ENCODE measurements at regions not wholly inside any gene's neighbourhood (a gene's known extent, or its start where the extent isn't known, plus 50 kb on each side); places are given as distances from the start of the nearest gene placed in this dataset.

DNA sequence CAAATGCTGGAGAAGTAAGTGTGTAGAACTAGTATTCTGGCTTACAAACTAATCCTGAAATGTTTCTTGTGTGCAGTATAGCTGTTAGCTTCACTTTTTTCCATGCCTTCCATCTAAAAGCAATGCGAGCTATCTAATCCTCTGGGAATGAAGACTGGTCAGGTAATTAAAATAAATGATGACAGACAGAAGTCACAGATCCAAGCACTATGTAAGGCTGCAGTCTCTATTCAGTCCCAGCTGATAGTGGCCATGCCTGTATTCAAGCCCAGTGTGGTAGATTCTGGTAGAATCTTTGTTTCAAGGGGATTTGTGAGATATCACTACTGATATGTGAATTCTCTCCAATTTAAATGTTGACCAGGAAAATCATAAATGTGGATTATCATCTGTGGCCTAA is 637.2 kb downstream of the TMTC2 start:
- H3K4me3 ChIP-seq (ENCODE audit: low read depth, low read length) = no peak overlapping the region
- no peak overlapping the region for H3K27ac ChIP-seq
- in situ Hi-C loops (cut with HindIII; ENCODE audit: low pct_ligation_motif_present, low sequenced_read_pairs) = no loop called here
- no peak for DNase-seq
- H3K36me3 ChIP-seq (replicated peaks) = no peaks in the 10 kb centered on the region
- H3K27me3 ChIP-seq (replicated peaks) = no peaks in the 10 kb centered on the region
- TF ChIP-seq, protein P1, sequence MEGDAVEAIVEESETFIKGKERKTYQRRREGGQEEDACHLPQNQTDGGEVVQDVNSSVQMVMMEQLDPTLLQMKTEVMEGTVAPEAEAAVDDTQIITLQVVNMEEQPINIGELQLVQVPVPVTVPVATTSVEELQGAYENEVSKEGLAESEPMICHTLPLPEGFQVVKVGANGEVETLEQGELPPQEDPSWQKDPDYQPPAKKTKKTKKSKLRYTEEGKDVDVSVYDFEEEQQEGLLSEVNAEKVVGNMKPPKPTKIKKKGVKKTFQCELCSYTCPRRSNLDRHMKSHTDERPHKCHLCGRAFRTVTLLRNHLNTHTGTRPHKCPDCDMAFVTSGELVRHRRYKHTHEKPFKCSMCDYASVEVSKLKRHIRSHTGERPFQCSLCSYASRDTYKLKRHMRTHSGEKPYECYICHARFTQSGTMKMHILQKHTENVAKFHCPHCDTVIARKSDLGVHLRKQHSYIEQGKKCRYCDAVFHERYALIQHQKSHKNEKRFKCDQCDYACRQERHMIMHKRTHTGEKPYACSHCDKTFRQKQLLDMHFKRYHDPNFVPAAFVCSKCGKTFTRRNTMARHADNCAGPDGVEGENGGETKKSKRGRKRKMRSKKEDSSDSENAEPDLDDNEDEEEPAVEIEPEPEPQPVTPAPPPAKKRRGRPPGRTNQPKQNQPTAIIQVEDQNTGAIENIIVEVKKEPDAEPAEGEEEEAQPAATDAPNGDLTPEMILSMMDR (IDR thresholded peaks at IDR 0.05; ENCODE audit: low read depth, low read length, missing control alignments) = no peak

DNA sequence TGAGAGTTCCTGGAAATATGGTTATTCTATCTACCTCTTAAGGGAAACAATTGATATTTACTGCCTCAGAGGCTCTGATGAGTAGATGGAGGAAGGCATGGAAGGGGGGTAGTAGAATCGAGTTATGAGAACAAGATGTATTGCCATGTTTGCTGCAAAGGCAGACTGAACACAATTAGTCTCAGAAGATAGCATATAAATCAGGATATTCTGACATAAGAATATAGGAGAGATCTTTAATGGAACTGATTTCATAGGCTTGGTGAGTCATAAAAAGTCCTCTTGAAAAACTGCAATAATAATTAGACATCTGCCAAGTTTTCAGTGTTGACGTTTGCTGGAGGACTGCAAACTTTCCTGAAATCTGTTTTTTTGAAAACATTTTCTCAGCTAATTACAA is 636.1 kb downstream of the TMTC2 start:
- in situ Hi-C loops (cut with HindIII; ENCODE audit: low pct_ligation_motif_present, low sequenced_read_pairs) = no loop called here
- Histone ChIP-seq H3K27me3 (replicated peaks) (no peaks in the 10 kb centered on the region), H3K4me3 (ENCODE audit: low read depth, low read length) (no peak overlapping the region), H3K27ac (no peak overlapping the region), H3K36me3 (replicated peaks) (no peaks in the 10 kb centered on the region)
- TF ChIP-seq, protein P1 (IDR thresholded peaks at IDR 0.05; ENCODE audit: low read depth, low read length, missing control alignments) = no peak
- no peak for DNase-seq

GRCh38 chr12:83321971-83322370 is 635.3 kb downstream of the TMTC2 start:
- in situ Hi-C loops (cut with HindIII; ENCODE audit: low pct_ligation_motif_present, low sequenced_read_pairs) = no loop called here
- H3K27ac ChIP-seq = no peak overlapping the region
- TF ChIP-seq, protein P1 (IDR thresholded peaks at IDR 0.05; ENCODE audit: low read depth, low read length, missing control alignments) = no peak
- H3K36me3 ChIP-seq (replicated peaks) = no peaks in the 10 kb centered on the region
- H3K27me3 ChIP-seq (replicated peaks) = no peaks in the 10 kb centered on the region
- H3K4me3 ChIP-seq (ENCODE audit: low read depth, low read length) = no peak overlapping the region
- DNase-seq = no peak

- no peak overlapping the region for H3K4me3 ChIP-seq (ENCODE audit: low read depth, low read length)
- in situ Hi-C loops (cut with HindIII; ENCODE audit: low pct_ligation_motif_present, low sequenced_read_pairs) = no loop called here
- DNase-seq = no peak
- H3K27ac ChIP-seq = no peak overlapping the region
- TF ChIP-seq, protein P1 (IDR thresholded peaks at IDR 0.05; ENCODE audit: low read depth, low read length, missing control alignments) = no peak
- H3K27me3 ChIP-seq (replicated peaks) = no peaks in the 10 kb centered on the region
- H3K36me3 ChIP-seq (replicated peaks) = no peaks in the 10 kb centered on the region
These were observed 633.6 kb downstream of the TMTC2 start for GRCh38 chr12:83320350-83320749.

DNA sequence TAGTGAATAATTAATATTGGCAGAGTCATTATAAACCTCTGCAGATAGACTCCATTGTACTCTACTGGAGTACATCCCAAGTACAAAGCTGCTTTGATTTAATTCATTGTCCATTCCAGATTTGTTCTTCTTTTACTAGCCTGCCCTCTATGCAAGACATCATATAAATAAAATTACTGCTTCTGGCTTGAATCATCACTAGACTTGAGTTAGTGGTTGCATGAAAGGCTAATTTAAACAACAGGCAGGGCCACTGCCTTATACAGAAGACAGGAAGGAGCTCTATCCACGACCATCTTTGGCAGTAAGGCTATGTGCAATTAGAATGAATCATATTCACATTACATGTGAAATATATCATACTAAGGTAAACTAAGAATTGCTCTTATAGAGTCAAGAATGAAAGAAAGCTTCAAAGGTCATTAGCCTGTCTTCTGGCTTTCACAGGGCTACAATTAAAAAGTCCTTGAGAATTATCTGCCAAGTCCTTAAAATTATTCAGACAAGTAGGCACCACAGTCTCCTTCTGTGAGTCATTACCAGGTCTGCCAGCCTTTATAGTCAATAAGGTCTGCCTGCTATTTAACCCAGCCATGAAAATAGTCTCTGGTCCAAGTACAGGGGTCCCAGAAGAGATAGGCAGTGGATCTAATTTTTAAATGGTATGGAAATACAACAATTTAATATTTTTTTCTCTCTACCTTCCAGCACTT is 631.8 kb downstream of the TMTC2 start:
- peak; percentile 3 for DNase-seq
- TF ChIP-seq, protein P1 (IDR thresholded peaks at IDR 0.05; ENCODE audit: low read depth, low read length, missing control alignments) = no peak
- Histone ChIP-seq H3K4me3 (ENCODE audit: low read depth, low read length) (no peak overlapping the region), H3K27me3 (replicated peaks) (no peaks in the 10 kb centered on the region), H3K27ac (no peak overlapping the region), H3K36me3 (replicated peaks) (no peaks in the 10 kb centered on the region)
- in situ Hi-C loops (cut with HindIII; ENCODE audit: low pct_ligation_motif_present, low sequenced_read_pairs) = no loop called here

GRCh38 chr12:83317595-83317994 is 630.9 kb downstream of the TMTC2 start:
- no peak for DNase-seq
- in situ Hi-C loops (cut with HindIII; ENCODE audit: low pct_ligation_motif_present, low sequenced_read_pairs) = no loop called here
- H3K27ac ChIP-seq = no peak overlapping the region
- TF ChIP-seq, protein P1 (IDR thresholded peaks at IDR 0.05; ENCODE audit: low read depth, low read length, missing control alignments) = no peak
- no peak overlapping the region for H3K4me3 ChIP-seq (ENCODE audit: low read depth, low read length)
- H3K36me3 ChIP-seq (replicated peaks) = no peaks in the 10 kb centered on the region
- no peaks in the 10 kb centered on the region for H3K27me3 ChIP-seq (replicated peaks)
